Anterior cingulate cortex (tissue), 58 donors: ENCODE measurements at regions not wholly inside any gene's neighbourhood (a gene's known extent, or its start where the extent isn't known, plus 50 kb on each side); places are given as distances from the start of the nearest gene placed in this dataset.

Source experiments
- DNase-seq, 58 donors: peaks; one replicate each; lab custom pipeline; 2025; lab: John Stamatoyannopoulos, UW

GRCh38 chr11:104830508-104830907 is 67.8 kb downstream of the CASP12 start:
- no peak for DNase-seq

- no peak for DNase-seq
Measured at GRCh38 chr11:104830080-104830479, 68.2 kb downstream of the CASP12 start.

DNA sequence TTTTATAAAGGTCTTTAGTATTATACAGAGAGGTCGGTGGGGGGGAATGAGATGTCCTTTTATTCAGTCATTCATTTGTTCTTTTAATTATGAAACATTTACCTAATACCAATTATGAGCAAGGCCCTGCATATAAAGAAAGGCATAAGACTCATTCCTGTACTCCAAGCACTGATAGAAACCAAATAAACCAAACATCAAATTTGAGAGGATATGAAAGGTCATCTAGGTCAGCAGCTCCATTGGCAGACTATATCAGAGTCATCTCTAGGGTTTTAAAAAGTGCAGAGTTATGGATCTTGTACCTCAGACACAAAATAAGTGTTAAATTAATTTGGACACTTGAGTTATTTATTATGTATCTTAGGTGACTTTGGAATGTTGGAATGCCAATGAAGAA is 71.5 kb downstream of the CASP12 start:
- DNase-seq, result no peak

GRCh38 chr11:104823657-104824056 is 74.6 kb downstream of the CASP12 start:
- DNase-seq, result no peak

DNA sequence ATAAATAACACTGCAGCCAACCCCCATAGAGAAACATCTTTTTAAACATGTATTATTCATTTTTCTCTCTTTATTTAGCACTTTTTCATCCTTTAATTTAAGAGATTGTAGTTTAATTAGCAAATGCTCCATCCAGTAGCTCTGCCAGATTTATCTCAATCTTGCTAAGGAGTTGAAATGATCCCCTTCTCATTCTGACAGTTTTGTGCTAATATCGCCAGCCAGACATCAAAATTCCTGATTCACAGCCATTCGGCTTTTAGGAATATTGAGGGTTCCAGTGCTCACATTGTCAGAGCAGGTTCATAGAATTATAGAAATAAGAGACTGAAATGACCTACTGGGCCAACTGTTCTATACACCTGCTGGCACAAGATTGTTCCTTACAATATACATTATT is 77.8 kb downstream of the CASP12 start:
- no peak for DNase-seq

GRCh38 chr11:104819603-104820002 is 78.7 kb downstream of the CASP12 start:
- no peak for DNase-seq

DNA sequence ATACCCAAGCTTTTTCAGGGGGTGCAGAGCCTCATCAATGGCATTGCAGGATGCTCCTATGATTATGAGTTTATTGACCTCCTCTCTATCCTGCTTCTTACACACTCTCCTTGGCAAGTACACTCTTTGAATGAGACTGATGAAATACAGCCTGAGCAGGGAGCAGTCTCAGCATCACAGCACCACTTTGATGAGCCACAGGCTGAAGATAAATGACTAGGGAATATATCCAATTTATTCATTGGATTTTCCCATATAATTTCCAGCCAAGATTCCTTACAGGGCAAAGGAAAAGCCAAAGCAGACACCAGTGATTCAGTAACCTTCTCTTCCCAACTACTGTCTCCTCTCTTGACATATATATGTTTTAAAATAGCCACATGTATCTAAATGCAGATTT is 79.2 kb downstream of the CASP12 start:
- DNase-seq, result no peak

DNA sequence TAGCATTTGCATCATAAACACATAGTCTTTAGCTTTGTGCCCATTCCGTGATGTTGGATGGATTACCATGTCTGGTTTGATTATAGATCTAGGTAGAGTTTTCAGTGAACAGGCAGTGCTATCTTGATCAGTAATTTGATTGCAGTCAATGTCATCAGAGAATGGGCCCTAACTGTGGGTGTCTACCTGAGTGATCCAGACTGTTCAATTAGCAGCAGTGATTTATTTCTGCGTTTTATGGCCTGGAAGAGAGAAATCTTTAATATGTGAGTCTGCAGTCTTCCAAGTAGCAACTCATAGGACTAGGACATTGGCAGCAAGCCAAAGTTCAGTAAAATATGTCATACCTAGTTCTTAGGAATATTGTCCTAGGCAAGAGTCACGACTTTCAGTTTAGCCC is 80.3 kb downstream of the CASP12 start:
- no peak for DNase-seq

GRCh38 chr11:104813532-104813931 is 84.7 kb downstream of the CASP12 start:
- no peak for DNase-seq

DNA sequence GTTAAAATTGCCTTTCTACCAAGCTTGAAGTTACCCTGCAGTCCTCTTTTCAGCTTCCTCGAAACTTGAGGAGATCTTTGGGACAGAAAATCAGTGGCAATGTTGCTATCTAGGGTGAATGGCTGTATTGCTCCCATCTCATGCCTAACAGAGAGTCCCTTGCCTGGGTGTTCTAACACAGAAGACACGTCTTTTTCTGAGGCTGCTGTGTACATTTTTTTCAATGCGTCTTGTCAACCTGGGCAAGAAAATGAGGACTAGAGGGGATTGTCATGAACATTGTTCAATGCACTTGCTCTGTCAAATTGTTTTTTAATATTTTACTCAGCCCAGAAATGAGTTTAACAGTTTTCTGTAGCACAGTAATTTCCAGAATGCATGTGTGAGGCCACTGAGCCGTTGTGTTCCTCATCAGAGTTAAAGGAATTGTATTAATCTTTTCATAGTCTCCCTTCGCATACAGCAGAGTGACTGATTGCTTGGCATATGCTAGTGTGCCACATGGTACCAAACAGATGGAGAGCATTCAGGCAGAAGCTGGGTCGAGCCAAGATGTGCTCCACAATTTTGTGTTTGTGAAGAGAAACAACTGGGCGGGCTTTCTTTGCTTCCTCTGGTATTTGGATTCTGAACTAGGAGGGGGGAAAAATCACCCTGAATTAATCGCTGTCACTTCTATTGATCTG is 86.0 kb downstream of the CASP12 start:
- DNase-seq, result peak in 12 of 58 donors; percentile 0 to 27 (median 5)

DNA sequence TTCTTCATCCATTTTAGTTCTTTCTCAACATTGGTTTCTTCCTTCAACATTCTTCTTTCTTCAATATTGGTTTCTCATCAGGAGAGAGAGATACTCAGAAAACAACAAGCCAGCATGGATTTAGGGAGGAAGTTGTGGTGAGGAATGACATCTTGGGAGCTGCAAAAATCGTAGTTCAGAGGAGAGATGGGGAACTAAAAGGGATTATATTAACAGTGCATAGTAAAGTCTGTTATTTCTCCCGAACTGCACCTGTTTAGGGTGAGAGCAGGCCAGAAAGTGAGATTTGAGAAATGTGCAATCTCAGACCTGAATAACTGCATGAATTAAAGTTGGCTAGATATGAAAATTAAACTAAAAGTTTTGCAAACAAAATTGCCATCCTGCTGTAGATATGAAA is 94.5 kb downstream of the CASP12 start:
- no peak for DNase-seq

- DNase-seq, result no peak
Measured at GRCh38 chr11:104799251-104799650, 99.0 kb downstream of the CASP12 start.

DNA sequence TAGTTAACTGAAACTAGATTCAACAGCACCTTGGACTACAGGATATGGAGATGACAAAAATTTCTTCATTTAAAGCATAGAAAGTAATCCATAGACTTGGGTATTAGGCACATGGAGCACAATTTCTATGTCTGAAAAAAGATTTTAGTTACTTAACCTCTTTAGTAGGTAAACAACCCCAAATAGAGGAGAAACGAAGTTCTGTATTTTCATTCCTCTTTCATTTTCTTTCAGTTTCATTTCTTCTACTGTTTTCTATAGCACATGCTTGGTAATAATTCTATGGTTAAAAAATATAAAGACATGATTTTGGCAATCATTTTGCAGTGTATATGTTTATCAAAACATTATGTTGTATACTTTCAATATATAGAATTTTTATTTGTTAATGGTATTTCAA is 99.5 kb downstream of the CASP12 start:
- DNase-seq, result no peak

DNA sequence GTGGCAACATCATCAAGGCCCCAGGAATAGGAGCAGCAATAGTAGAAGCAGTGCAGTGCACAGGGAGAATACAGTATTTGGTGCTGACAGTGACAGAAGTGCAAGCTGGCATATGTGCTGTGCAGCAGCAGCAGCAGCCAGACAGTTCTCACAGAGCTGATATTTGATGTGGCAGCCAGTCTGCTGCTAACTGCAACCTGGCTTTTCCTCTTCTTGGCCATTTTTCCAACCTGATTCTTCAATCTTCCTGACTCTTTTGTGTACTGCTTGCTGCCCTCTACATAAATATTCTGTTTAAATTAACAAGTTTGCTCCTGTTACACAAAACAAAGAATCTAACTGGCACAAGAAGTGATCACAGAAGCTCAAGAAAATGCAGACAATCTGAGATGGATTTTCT is 102.0 kb downstream of the CASP12 start:
- DNase-seq, result no peak

DNA sequence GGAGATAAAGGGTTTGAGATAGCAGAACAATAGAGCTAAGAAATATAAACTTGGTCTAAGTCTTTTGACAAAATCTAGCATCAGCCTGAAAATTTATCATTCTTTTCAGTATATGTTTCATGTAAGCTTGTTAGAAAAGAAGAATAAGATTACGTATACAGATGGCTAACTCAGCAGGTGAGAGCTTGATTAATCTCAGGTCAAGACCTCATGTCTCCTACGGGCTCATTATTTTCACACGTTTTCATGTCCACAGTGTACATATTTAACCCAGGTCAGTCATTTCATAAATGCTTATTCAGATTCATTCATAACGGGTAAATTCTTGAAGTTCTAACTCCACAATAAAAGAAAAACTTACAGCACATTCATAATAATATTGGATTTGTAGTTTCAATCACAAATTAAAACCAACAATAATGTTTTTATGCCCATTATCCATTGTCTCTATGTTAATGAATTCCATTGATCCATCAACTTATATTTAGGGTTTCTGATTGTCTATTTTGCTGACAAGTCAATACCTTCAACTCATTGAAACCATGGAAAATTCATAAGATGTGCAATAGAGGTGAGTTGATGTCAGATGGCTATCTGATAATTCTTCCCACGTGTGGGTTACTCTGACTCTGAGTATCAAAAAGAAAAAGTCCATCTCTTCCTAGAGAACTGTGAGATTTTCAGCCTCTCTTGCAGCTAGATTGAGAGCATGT is 102.6 kb downstream of the CASP12 start:
- no peak for DNase-seq

DNA sequence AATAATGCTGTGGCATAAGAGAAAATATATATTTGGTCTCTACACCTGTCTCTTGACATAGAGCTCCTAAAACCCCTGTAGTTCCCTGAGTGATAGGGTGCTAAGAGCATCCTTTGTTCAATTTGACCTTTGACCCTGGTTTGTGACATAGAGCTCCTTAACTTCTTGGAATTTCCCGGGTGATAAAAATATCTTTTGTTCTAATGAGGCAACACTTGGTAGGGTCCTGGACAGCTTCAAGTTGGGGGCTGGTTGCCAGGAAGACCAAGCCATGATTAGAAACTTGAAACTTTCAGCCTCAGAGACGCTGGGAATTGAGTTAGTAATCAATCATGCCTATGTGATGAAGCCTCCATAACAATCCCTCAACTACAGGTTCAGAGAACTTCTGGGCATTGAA is 105.4 kb downstream of the CASP12 start:
- no peak for DNase-seq

DNA sequence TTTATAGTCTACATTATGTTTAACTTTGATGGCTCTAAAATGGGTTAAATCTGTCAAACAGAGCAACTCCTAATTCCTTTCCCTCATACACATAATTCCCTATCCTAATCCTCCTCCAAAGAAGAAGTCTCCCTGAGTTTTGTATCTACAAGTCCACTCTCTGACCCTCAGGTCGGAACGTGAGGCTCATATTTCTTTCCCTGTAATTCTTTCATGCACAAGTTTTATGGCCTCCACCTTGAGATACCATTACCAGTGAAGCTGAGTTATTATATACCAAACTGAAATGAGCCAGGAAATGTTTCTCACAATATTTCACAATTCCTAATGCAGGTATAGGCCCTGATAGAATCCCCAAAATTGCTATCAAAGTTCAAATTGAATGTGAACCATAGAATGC is 106.4 kb downstream of the CASP12 start:
- no peak for DNase-seq

DNA sequence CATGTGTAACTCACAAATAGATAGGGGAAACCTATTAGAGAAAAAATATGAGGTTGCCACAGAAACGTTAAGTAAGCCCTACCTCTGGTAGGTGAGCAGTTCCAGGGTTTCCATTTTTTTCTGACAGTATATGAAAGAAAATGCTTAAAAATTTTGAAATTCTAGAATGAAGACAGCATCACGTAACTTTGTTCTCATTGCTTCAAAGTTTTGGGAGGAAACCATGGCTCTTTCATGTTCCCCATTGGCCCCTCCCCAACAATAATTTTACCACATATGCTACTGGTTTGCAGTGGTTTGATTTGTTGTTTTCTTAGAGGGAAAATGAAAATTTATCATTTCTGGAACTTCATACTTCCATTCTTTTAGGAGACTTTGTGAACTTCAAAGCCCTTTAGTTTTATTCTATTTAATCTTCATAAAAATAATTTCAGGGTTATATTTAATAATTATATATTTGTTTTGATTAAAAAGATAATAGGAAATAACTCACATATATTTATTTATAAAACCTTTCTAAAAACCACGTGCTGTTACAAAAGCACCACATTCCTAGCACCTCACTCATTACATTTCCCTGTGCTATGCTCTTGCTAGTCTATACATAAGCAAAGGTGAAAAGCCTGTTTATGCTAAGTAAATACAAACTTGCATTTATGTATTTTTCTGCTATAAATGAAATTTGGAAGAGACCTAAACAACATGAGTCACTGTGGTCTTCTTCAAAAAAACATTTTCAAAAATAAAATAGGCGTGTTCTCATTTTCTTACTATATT is 113.4 kb downstream of the CASP12 start:
- DNase-seq, result no peak

GRCh38 chr11:104783241-104783640 is 115.0 kb downstream of the CASP12 start:
- no peak for DNase-seq

- DNase-seq, result no peak
Measured at GRCh38 chr11:104782377-104782754, 115.9 kb downstream of the CASP12 start.

DNA sequence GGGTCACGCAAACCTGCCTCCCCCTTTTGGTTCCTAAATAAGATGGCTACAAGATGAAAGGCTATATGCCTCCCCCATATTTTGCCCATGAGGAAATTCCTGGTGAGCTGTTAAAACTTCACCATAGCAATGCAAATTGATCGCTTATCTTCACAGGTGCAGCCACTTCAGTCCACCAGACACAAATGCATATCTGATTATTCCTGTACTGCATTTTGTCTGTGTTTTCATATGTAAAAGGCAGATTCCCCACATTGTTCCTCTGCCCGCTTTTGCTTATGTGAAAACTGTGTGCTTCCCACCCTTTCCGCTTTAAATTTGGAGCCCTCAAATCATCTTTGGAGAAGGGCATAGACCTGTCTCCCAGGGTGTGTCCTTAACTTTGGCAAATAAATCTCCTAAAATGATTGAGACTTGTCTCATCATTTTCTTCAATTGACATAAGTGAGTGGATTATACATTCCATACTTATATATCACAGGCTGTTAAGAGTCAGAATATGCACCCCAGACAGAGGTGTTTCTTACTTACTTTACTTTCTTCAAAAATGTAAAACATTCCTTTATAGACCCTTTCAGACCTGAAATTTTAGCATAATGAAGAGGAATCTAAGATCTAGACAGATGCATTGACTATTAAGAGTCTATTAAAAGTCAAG is 116.4 kb downstream of the CASP12 start:
- DNase-seq, result no peak
